ELR (cell line): ENCODE measurements at regions not wholly inside any gene's neighbourhood (a gene's known extent, or its start where the extent isn't known, plus 50 kb on each side); places are given as distances from the start of the nearest gene placed in this dataset.

ENCODE experiments used
- DNase-seq: peaks from one replicate; pipeline ENCODE4 v3.0.0-alpha.2; 2015; ENCODE audit warnings: low read depth

DNA sequence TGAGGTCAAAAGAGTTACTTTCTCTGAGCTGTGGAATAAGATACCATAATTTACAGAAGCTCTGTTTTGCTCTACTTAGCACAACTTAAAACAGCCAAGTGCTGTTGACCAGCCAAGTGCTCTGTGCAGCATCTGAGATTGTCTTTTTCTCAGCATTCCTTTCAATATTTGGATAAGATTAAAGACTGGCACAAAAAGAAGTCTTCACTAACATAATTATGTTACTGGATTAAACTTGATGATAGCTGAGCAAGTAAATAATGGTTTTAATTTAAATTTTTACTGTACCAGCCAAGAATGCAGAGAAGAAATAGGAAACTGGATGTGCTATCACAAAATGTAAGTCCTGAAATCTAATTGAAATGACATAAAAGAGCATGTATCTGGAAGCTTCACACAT lies 60.4 kb downstream of the NPY2R start:
- DNase-seq: no peak

DNA sequence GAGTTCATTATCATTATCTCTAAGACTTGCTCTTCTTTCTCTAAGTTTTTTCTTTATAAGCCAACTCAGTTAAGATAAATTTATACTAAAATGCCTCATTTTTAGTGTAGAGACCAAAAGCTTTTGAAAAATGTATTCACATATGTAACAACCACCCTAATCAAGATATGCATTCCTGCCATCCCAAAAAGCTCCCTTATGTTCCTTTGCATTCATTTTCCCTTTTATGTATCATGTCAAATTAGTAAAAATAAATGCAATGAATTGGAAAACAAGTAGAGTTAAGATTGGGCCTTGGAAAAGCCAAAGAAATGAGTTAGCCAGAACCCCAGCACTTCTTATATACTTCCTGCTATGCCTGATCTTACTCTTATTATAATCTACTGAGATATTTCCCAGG lies 62.2 kb downstream of the NPY2R start:
- no peak for DNase-seq

DNA sequence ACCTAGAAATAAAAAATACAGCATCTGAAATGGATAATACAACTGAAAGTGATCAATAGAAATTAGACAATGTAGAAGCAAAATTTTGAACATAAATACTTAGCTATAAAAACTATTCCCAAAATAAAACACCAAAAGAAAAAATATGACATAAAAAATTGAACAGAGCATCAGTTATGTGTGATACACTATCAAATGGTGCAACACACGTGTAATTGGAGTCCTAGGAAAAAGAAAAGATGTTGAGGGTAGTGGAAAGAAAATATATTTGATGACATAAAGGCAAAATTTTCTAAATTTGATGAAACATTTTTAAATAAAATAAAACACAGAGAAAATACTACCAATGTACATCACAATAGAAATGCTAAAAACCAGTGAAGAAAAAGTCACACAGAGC lies 63.1 kb downstream of the NPY2R start:
- peak; percentile 3 for DNase-seq

- DNase-seq: no peak
These were observed 80.6 kb downstream of the NPY2R start for GRCh38 chr4:155288999-155289398.
